ENCODE measurements at regions not wholly inside any gene's neighbourhood (a gene's known extent, or its start where the extent isn't known, plus 50 kb on each side); places are given as distances from the start of the nearest gene placed in this dataset.

DNA sequence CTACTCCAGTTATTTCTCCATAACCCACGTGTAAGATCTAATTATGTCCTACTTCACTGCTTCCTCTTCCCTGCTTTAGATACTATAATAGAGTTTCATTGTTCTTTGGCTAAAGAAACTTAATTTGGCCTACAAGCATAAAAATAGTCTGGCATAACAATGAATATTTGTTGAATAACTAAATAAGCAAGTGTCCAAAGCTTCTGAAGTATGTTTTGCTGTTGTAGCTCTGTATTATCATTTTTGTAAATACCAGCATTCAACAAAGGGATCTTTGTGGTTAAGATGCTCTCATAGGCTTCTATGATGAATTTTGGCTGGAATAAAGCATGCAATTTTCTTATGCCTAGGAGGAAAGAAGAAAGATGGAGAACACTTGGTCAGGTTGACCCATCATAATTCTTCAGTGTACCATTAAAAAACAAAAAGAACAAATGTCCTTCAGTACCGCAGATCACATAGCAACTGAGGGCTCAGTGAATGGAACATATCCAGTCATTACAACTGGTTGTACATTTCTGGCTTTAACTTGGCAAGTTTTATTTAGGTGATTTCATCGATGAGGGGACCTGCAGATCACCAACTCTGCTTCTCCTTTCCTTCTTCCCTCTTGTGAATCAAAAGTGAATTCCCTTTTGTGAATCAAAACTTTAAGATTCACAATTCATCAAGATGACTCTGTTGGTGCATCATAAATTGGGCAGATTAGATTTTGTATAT lies 465.9 kb upstream of the TGFBR2 start:
- no peak overlapping the region for H3K4me3 ChIP-seq (ENCODE audit: control insufficient read depth, low read depth, low read length)
- TF ChIP-seq, protein P1, sequence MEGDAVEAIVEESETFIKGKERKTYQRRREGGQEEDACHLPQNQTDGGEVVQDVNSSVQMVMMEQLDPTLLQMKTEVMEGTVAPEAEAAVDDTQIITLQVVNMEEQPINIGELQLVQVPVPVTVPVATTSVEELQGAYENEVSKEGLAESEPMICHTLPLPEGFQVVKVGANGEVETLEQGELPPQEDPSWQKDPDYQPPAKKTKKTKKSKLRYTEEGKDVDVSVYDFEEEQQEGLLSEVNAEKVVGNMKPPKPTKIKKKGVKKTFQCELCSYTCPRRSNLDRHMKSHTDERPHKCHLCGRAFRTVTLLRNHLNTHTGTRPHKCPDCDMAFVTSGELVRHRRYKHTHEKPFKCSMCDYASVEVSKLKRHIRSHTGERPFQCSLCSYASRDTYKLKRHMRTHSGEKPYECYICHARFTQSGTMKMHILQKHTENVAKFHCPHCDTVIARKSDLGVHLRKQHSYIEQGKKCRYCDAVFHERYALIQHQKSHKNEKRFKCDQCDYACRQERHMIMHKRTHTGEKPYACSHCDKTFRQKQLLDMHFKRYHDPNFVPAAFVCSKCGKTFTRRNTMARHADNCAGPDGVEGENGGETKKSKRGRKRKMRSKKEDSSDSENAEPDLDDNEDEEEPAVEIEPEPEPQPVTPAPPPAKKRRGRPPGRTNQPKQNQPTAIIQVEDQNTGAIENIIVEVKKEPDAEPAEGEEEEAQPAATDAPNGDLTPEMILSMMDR (conservative IDR thresholded peaks at IDR 0.05; ENCODE audit: control insufficient read depth, insufficient read depth, low read depth, low read length): no peak
- DNase-seq (ENCODE audit: low read depth): no peak

DNA sequence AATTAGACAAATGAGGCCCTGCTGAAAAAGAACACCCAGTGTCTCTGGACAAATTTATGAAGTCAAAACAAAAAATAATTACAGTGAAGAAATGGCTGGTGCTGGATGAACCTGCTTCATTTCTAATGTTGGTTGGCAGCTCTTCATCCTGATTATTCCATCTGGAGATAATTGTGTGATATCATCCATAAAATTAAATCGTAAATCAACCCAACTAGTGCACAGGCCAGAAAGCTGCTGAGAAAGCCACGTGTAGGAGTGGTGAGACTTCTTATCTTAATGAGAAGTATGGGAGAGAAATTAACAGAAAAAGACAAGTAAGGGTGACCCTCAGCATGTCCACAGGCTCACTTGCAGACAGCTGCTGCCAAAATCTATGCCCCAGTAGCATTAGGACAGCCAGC lies 465.2 kb upstream of the TGFBR2 start:
- DNase-seq (ENCODE audit: low read depth): no peak
- TF ChIP-seq, protein P1 (conservative IDR thresholded peaks at IDR 0.05; ENCODE audit: control insufficient read depth, insufficient read depth, low read depth, low read length): no peak
- no peak overlapping the region for H3K4me3 ChIP-seq (ENCODE audit: control insufficient read depth, low read depth, low read length)

DNA sequence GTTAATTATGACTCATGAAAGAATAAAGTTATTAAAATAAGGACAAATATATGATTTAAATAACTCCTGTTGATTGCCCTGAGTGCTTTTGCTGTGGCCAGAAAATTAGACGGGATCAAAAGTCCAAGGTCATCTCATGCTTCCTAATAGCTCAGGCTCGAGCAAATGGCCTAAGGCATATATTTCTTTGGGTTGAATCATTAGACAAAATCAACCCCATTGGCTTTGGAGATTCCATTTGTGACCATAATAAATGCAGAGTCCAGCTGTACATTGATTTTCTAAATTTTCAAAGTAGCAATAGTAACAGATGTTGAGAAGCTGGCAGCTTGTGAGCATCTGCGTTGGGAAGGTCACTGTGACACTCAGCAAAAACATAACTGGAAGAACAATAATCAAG lies 464.5 kb upstream of the TGFBR2 start:
- TF ChIP-seq, protein P1 (conservative IDR thresholded peaks at IDR 0.05; ENCODE audit: control insufficient read depth, insufficient read depth, low read depth, low read length): no peak
- no peak for DNase-seq (ENCODE audit: low read depth)
- no peak overlapping the region for H3K4me3 ChIP-seq (ENCODE audit: control insufficient read depth, low read depth, low read length)

DNA sequence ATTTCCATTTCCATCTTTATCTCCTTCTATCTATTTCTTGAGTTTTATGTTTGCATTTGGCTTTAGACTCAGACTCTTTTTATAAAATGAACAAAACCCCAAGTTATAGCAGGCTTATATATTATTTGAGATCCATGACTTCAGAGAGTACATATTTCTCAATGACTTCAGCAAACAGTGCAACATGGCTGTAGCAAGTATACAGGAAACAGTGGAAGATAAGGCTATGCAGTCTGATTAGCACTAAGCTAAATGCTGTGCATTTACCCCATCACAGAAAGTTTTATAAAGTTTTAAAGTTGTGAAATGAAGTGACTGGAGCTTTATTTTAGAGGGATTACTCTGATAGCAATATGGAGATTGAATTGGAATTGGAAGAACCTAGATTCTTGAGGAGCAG lies 463.5 kb upstream of the TGFBR2 start:
- no peak overlapping the region for H3K4me3 ChIP-seq (ENCODE audit: control insufficient read depth, low read depth, low read length)
- no peak for DNase-seq (ENCODE audit: low read depth)
- TF ChIP-seq, protein P1 (conservative IDR thresholded peaks at IDR 0.05; ENCODE audit: control insufficient read depth, insufficient read depth, low read depth, low read length): no peak

DNA sequence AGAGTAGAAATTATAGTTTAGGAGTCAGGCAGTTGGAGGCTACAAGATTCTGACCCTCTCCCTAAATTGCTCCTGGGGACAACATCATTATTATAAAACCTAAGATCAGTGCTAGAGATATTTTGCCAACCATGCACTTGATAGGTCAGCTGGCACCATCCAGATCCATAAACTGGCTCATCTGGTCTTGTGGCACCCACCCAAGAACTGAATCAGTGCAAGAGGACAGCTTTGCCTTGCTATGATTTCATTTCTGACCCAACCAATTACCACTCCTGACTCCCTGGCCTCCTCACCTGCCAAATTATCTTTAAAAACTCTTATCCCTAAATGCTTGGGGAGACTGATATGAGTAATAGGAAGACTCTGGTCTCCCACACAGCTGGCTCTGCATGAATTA lies 461.1 kb upstream of the TGFBR2 start:
- no peak overlapping the region for H3K4me3 ChIP-seq (ENCODE audit: control insufficient read depth, low read depth, low read length)
- TF ChIP-seq, protein P1 (conservative IDR thresholded peaks at IDR 0.05; ENCODE audit: control insufficient read depth, insufficient read depth, low read depth, low read length): no peak
- peak; percentile 50 for DNase-seq (ENCODE audit: low read depth)

DNA sequence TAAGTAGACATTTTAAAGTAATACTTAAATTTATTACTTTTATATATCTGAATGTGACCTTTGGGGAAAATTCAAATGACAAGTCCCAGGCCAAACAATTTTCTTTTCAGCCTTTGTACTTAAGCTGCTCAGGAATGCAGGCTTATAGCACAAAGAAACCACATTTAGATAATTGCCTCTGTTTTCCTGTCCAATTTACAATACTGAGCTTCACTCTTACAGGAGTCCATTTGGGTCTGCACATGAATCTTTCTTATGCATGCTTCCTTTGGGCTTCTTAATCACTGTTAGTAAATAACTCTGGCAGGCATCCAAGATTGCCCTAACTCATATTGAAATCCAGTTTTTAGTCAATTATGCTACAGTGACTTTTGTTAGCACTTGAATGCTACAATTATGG lies 459.4 kb upstream of the TGFBR2 start:
- H3K4me3 ChIP-seq (ENCODE audit: control insufficient read depth, low read depth, low read length): no peak overlapping the region
- DNase-seq (ENCODE audit: low read depth): no peak
- TF ChIP-seq, protein P1 (conservative IDR thresholded peaks at IDR 0.05; ENCODE audit: control insufficient read depth, insufficient read depth, low read depth, low read length): no peak

DNA sequence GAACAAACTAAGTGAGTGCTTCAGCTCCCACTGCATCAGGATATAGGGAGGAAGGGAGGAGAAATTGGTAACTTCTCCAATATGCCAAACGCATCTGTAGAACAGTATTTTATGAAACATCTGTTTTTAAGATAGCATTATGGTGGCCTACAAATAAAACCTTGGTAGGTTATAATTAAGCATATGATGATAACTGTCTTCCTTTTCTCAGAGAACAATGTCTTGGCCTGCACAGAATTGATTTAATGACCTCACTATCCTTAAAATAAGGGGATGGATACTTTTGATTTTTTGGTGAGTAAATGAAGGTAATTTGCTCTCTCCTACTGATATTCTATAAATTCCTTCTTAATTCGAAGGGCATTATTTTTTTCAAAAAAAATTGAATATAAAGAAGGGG lies 451.5 kb upstream of the TGFBR2 start:
- DNase-seq (ENCODE audit: low read depth): no peak
- TF ChIP-seq, protein P1 (conservative IDR thresholded peaks at IDR 0.05; ENCODE audit: control insufficient read depth, insufficient read depth, low read depth, low read length): no peak
- no peak overlapping the region for H3K4me3 ChIP-seq (ENCODE audit: control insufficient read depth, low read depth, low read length)
